ENCODE measurements at regions not wholly inside any gene's neighbourhood (a gene's known extent, or its start where the extent isn't known, plus 50 kb on each side); places are given as distances from the start of the nearest gene placed in this dataset.

- no peak for TF ChIP-seq CTCF (IDR thresholded peaks at IDR 0.05)
- TF ChIP-seq POLR2A (IDR thresholded peaks at IDR 0.05), result no peak
Observed at GRCh38 chr3:95775486-95776094, 1038.8 kb upstream of the EPHA6 start.
